ENCODE measurements at regions not wholly inside any gene's neighbourhood (a gene's known extent, or its start where the extent isn't known, plus 50 kb on each side); places are given as distances from the start of the nearest gene placed in this dataset.

DNA sequence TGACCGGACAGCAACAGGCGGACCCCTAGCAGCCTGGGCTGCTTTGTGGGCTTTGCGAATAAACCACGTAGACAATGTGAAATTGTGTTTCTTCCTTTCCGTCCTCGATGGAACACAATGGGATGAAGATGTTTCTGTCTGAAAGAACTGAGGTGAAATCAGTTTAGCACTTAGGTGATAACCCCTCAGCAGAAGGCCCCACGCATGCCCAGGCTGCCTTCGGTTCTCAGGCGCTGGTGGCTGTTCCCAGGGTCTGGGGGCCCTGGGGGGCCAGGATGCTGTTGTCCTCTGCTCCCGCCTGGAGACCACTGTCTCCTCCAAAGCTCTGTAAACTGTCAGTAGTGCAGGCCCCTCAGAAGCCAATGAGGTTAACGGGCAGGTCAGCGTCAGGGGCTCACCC is 73.9 kb upstream of the HGFAC start:
- no peak overlapping the region for H3K27ac ChIP-seq (ENCODE audit: insufficient read depth in 1 of 2, low read depth in 1 of 2, low read length in 2 of 2, poor library complexity in 1 of 2, severe bottlenecking in 2 of 2)
- no peak overlapping the region for H3K4me3 ChIP-seq (ENCODE audit: control insufficient read depth in 1 of 7, extremely low read depth in 1 of 7, insufficient read depth in 4 of 7, low read depth in 2 of 7, low read length in 6 of 7)
- no peaks in the 10 kb centered on the region for H3K36me3 ChIP-seq (ENCODE audit: control insufficient read depth in 4 of 4, insufficient read depth in 4 of 4, low read length in 3 of 4)
- H3K27me3 ChIP-seq (replicated peaks in 2 of 5; ENCODE audit: control insufficient read depth in 4 of 5, insufficient read depth in 5 of 5, low read length in 4 of 5): no peaks in the 10 kb centered on the region
- WGBS (ENCODE audit: insufficient coverage): 95% methylated on average over 10 of the region's 12 CpGs
- ChIA-PET POLR2A (no interaction called here), CTCF (interaction anchor here (1.6 kb wide), 1 partner anchor 15 kb away, joined by 4 read pairs; no protein-coding TSS in a partner anchor)
- no peak for DNase-seq
- no peaks in the 10 kb centered on the region for H3K9me3 ChIP-seq (ENCODE audit: control extremely low read depth in 1 of 5, control insufficient read depth in 4 of 5, insufficient read depth in 2 of 5, low read depth in 1 of 5, low read length in 4 of 5)
- H3K4me1 ChIP-seq (ENCODE audit: control extremely low read depth in 1 of 4, control insufficient read depth in 4 of 4, insufficient read depth in 4 of 4, low read length in 3 of 4): peaks cover 0 to 61% (median 47%) of the 10 kb centered on the region in 4 experiments

- no peaks in the 10 kb centered on the region for H3K36me3 ChIP-seq (ENCODE audit: control insufficient read depth in 4 of 4, insufficient read depth in 4 of 4, low read length in 3 of 4)
- H3K4me1 ChIP-seq (ENCODE audit: control extremely low read depth in 1 of 4, control insufficient read depth in 4 of 4, insufficient read depth in 4 of 4, low read length in 3 of 4): peaks cover 0 to 62% (median 49%) of the 10 kb centered on the region in 4 experiments
- no peak overlapping the region for H3K27ac ChIP-seq (ENCODE audit: insufficient read depth in 1 of 2, low read depth in 1 of 2, low read length in 2 of 2, poor library complexity in 1 of 2, severe bottlenecking in 2 of 2)
- POLR2A ChIA-PET: no interaction called here
- WGBS (ENCODE audit: insufficient coverage): no CpG with 5 or more reads among the region's 4 CpGs
- no peak overlapping the region for H3K4me3 ChIP-seq (ENCODE audit: control insufficient read depth in 1 of 7, extremely low read depth in 1 of 7, insufficient read depth in 4 of 7, low read depth in 2 of 7, low read length in 6 of 7)
- CTCF ChIA-PET: no interaction called here
- no peaks in the 10 kb centered on the region for H3K27me3 ChIP-seq (replicated peaks in 2 of 5; ENCODE audit: control insufficient read depth in 4 of 5, insufficient read depth in 5 of 5, low read length in 4 of 5)
- no peaks in the 10 kb centered on the region for H3K9me3 ChIP-seq (ENCODE audit: control extremely low read depth in 1 of 5, control insufficient read depth in 4 of 5, insufficient read depth in 2 of 5, low read depth in 1 of 5, low read length in 4 of 5)
- no peak for DNase-seq
Observed at GRCh38 chr4:3368334-3368733, 73.4 kb upstream of the HGFAC start.

GRCh38 chr4:3368841-3369760 is 72.7 kb upstream of the HGFAC start:
- H3K4me1 ChIP-seq (ENCODE audit: control extremely low read depth in 1 of 4, control insufficient read depth in 4 of 4, insufficient read depth in 4 of 4, low read length in 3 of 4): peaks cover 0 to 58% (median 44%) of the 10 kb centered on the region in 4 experiments
- H3K4me3 ChIP-seq (ENCODE audit: control insufficient read depth in 1 of 7, extremely low read depth in 1 of 7, insufficient read depth in 4 of 7, low read depth in 2 of 7, low read length in 6 of 7): peak overlapping the region in 4 of 7 experiments; percentile 8 to 52 (median 46)
- H3K27ac ChIP-seq (ENCODE audit: insufficient read depth in 1 of 2, low read depth in 1 of 2, low read length in 2 of 2, poor library complexity in 1 of 2, severe bottlenecking in 2 of 2): no peak overlapping the region
- ChIA-PET POLR2A (no interaction called here), CTCF (interaction anchor here (0.9 to 1.8 kb wide), 3 partner anchors 10 to 23 kb away, joined by 3 to 7 read pairs (median 5); no protein-coding TSS in a partner anchor)
- no peaks in the 10 kb centered on the region for H3K36me3 ChIP-seq (ENCODE audit: control insufficient read depth in 4 of 4, insufficient read depth in 4 of 4, low read length in 3 of 4)
- H3K27me3 ChIP-seq (replicated peaks in 2 of 5; ENCODE audit: control insufficient read depth in 4 of 5, insufficient read depth in 5 of 5, low read length in 4 of 5): no peaks in the 10 kb centered on the region
- WGBS (ENCODE audit: insufficient coverage): 49% methylated on average over 14 of the region's 20 CpGs
- H3K9me3 ChIP-seq (ENCODE audit: control extremely low read depth in 1 of 5, control insufficient read depth in 4 of 5, insufficient read depth in 2 of 5, low read depth in 1 of 5, low read length in 4 of 5): no peaks in the 10 kb centered on the region
- peak in 2 of 3 donors; percentile 55 to 59 for DNase-seq

- H3K4me3 ChIP-seq (ENCODE audit: control insufficient read depth in 1 of 7, extremely low read depth in 1 of 7, insufficient read depth in 4 of 7, low read depth in 2 of 7, low read length in 6 of 7): peak overlapping the region in 4 of 7 experiments; percentile 8 to 52 (median 46)
- DNase-seq: peak; percentile 52 to 80 (median 80)
- WGBS (ENCODE audit: insufficient coverage): 30% methylated on average over 25 of the region's 33 CpGs
- H3K9me3 ChIP-seq (ENCODE audit: control extremely low read depth in 1 of 5, control insufficient read depth in 4 of 5, insufficient read depth in 2 of 5, low read depth in 1 of 5, low read length in 4 of 5): no peaks in the 10 kb centered on the region
- peaks cover 0 to 54% (median 34%) of the 10 kb centered on the region in 4 experiments for H3K4me1 ChIP-seq (ENCODE audit: control extremely low read depth in 1 of 4, control insufficient read depth in 4 of 4, insufficient read depth in 4 of 4, low read length in 3 of 4)
- ChIA-PET CTCF (interaction anchor here (0.7 to 1.8 kb wide), 10 partner anchors 11 to 73 kb away, joined by 3 to 9 read pairs (median 4); no protein-coding TSS in a partner anchor), POLR2A (no interaction called here)
- no peaks in the 10 kb centered on the region for H3K27me3 ChIP-seq (replicated peaks in 2 of 5; ENCODE audit: control insufficient read depth in 4 of 5, insufficient read depth in 5 of 5, low read length in 4 of 5)
- no peaks in the 10 kb centered on the region for H3K36me3 ChIP-seq (ENCODE audit: control insufficient read depth in 4 of 4, insufficient read depth in 4 of 4, low read length in 3 of 4)
- H3K27ac ChIP-seq (ENCODE audit: insufficient read depth in 1 of 2, low read depth in 1 of 2, low read length in 2 of 2, poor library complexity in 1 of 2, severe bottlenecking in 2 of 2): no peak overlapping the region
Observed at GRCh38 chr4:3369781-3370674, 71.7 kb upstream of the HGFAC start.

- H3K36me3 ChIP-seq (ENCODE audit: control insufficient read depth in 4 of 4, insufficient read depth in 4 of 4, low read length in 3 of 4): peaks cover 0 to 3% (median 0%) of the 10 kb centered on the region in 4 experiments
- POLR2A ChIA-PET: interaction anchor here (0.7 kb wide), 1 partner anchor 27 kb away, joined by 3 read pairs; no protein-coding TSS in a partner anchor
- H3K4me3 ChIP-seq (ENCODE audit: control insufficient read depth in 1 of 7, extremely low read depth in 1 of 7, insufficient read depth in 4 of 7, low read depth in 2 of 7, low read length in 6 of 7): no peak overlapping the region
- H3K9me3 ChIP-seq (ENCODE audit: control extremely low read depth in 1 of 5, control insufficient read depth in 4 of 5, insufficient read depth in 2 of 5, low read depth in 1 of 5, low read length in 4 of 5): no peaks in the 10 kb centered on the region
- no peak for DNase-seq
- no peaks in the 10 kb centered on the region for H3K27me3 ChIP-seq (replicated peaks in 2 of 5; ENCODE audit: control insufficient read depth in 4 of 5, insufficient read depth in 5 of 5, low read length in 4 of 5)
- WGBS (ENCODE audit: insufficient coverage): 92% methylated on average over 25 of the region's 34 CpGs
- H3K27ac ChIP-seq (ENCODE audit: insufficient read depth in 1 of 2, low read depth in 1 of 2, low read length in 2 of 2, poor library complexity in 1 of 2, severe bottlenecking in 2 of 2): no peak overlapping the region
- CTCF ChIA-PET: interaction anchor here (1.0 to 1.8 kb wide), 8 partner anchors 14 to 72 kb away, joined by 3 to 9 read pairs (median 4); no protein-coding TSS in a partner anchor
- H3K4me1 ChIP-seq (ENCODE audit: control extremely low read depth in 1 of 4, control insufficient read depth in 4 of 4, insufficient read depth in 4 of 4, low read length in 3 of 4): peaks cover 0 to 54% (median 34%) of the 10 kb centered on the region in 4 experiments
Observed at GRCh38 chr4:3371033-3372001, 70.5 kb upstream of the HGFAC start.

DNA sequence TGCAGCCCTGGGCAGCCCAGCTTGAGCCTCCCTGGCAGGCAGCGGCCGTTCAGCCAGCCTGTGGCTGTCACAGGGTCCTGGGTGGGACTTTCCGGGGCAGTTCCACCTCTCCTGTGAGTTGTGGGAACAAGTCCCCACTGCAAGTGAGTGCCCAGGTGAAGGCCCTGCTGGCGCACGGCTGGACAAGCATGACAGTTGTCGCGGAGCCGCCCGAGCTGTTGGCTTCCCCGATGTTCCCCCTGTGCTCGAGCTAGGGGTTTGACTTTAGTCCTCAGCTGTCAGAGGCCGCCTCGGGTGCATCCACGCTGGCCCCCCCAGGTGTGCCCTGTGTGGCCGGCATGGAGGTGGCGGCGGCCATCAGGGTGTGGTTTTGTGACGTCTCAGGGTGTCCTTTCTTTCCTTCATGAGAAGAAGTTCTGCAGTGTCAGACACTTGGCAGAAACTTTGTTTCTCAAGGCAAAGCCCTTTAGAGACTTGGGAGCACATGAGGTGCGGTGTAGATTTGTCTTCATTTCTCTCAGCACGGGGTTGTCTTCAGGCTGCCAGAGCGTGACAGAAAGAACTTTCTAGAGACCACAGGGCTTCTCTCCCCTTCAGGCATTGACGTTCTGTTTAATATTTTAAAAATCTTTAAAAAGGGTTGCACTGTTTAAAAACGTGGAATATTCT is 69.4 kb upstream of the HGFAC start:
- H3K36me3 ChIP-seq (ENCODE audit: control insufficient read depth in 4 of 4, insufficient read depth in 4 of 4, low read length in 3 of 4): peaks cover 0 to 5% (median 1%) of the 10 kb centered on the region in 4 experiments
- peaks cover 0 to 54% (median 34%) of the 10 kb centered on the region in 4 experiments for H3K4me1 ChIP-seq (ENCODE audit: control extremely low read depth in 1 of 4, control insufficient read depth in 4 of 4, insufficient read depth in 4 of 4, low read length in 3 of 4)
- WGBS (ENCODE audit: insufficient coverage): 91% methylated on average over 19 of the region's 23 CpGs
- no peaks in the 10 kb centered on the region for H3K9me3 ChIP-seq (ENCODE audit: control extremely low read depth in 1 of 5, control insufficient read depth in 4 of 5, insufficient read depth in 2 of 5, low read depth in 1 of 5, low read length in 4 of 5)
- ChIA-PET POLR2A (interaction anchor here (0.7 kb wide), 1 partner anchor 36 kb away, joined by 3 read pairs; no protein-coding TSS in a partner anchor), CTCF (interaction anchor here (1.4 kb wide), 1 partner anchor 22 kb away, joined by 3 read pairs; no protein-coding TSS in a partner anchor)
- H3K27me3 ChIP-seq (replicated peaks in 2 of 5; ENCODE audit: control insufficient read depth in 4 of 5, insufficient read depth in 5 of 5, low read length in 4 of 5): no peaks in the 10 kb centered on the region
- no peak overlapping the region for H3K27ac ChIP-seq (ENCODE audit: insufficient read depth in 1 of 2, low read depth in 1 of 2, low read length in 2 of 2, poor library complexity in 1 of 2, severe bottlenecking in 2 of 2)
- DNase-seq: no peak
- H3K4me3 ChIP-seq (ENCODE audit: control insufficient read depth in 1 of 7, extremely low read depth in 1 of 7, insufficient read depth in 4 of 7, low read depth in 2 of 7, low read length in 6 of 7): no peak overlapping the region

All from common myeloid progenitor, CD34-positive (primary cell).